GM12878 (cell line): ENCODE measurements at regions not wholly inside any gene's neighbourhood (a gene's known extent, or its start where the extent isn't known, plus 50 kb on each side); places are given as distances from the start of the nearest gene placed in this dataset.

Experiments
- ATAC-seq: fragments of 200-7000 bp; cut with Tn5 transposase; 3 replicates; pipeline ENCODE4 v1.9.1; 2020; ENCODE audit warnings: mild to moderate bottlenecking, moderate library complexity
- BruUV-seq: library from RNA; stranded (reverse); fragments of 400-500 nt; replicated peaks from 2 replicates; lab custom pipeline; 2021; lab: Mats Ljungman, UMichigan
- CTCF ChIA-PET: fragments of 300-600 bp; sonication (Branson Sonifier 250); formaldehyde crosslinking; extraction: SDS; loops from one replicate; lab custom pipeline; 2021; ENCODE audit warnings: inconsistent platforms; lab: Yijun Ruan, JAX
- POLR2A ChIA-PET: fragments of 350-600 bp; formaldehyde crosslinking; extraction: SDS; loops from one replicate; lab custom pipeline; 2021; ENCODE audit warnings: inconsistent platforms; lab: Charles Lee
- RAD21 ChIA-PET: fragments of 300-600 bp; sonication (Branson Sonifier 250); formaldehyde crosslinking; loops from one replicate; lab custom pipeline; 2023; ENCODE audit warnings: antibody characterized with exemption; ENCODE audit not compliant: unreplicated experiment; lab: Charles Lee
- SMC1A ChIA-PET: fragments of 300-600 bp; sonication (Branson Sonifier 250); formaldehyde crosslinking; loops from one replicate; lab custom pipeline; 2023; ENCODE audit not compliant: unreplicated experiment, uncharacterized antibody; lab: Charles Lee
- DNase-seq: peaks from one replicate; pipeline ENCODE4 v3.0.0-alpha.2; 2011; ENCODE audit warnings: low read depth, low spot score
- FAIRE-seq: peaks from 3 replicates; lab custom pipeline; 2011; peaks lifted over from hg19 to GRCh38; lab: Jason Lieb, UNC
- H2AFZ ChIP-seq: 2 replicates; pipeline ENCODE4 v1.6.0; 2011; ENCODE audit warnings: low read depth, low read length, control low read depth; ENCODE audit not compliant: control insufficient read depth
- H3K27ac ChIP-seq: 2 replicates; pipeline ENCODE4 v1.5.1; 2011; ENCODE audit warnings: control low read depth; ENCODE audit not compliant: control insufficient read depth, insufficient read depth
- H3K27me3 ChIP-seq, 2 experiments: replicated peaks in 1 of 2; 2 replicates each; pipeline versions ENCODE4 v1.6.0 to v1.6.1; 2011; ENCODE audit warnings: low read length in 1 of 2; ENCODE audit not compliant: control insufficient read depth in 2 of 2, insufficient read depth in 2 of 2
- H3K36me3 ChIP-seq, 2 experiments: 2 replicates each; pipeline ENCODE4 v1.5.1; 2011; ENCODE audit warnings: low read length in 1 of 2; ENCODE audit not compliant: control insufficient read depth in 2 of 2, insufficient read depth in 2 of 2
- H3K4me1 ChIP-seq: 2 replicates; pipeline ENCODE4 v1.6.1; 2011; ENCODE audit warnings: mild to moderate bottlenecking, low read length, moderate library complexity, mixed read lengths; ENCODE audit not compliant: control insufficient read depth, insufficient read depth
- H3K4me2 ChIP-seq: 2 replicates; pipeline ENCODE4 v1.6.0; 2011; ENCODE audit warnings: control low read depth; ENCODE audit not compliant: control insufficient read depth, insufficient read depth
- H3K4me3 ChIP-seq: fragments of 200-600 bp; sonication (generic); 2 replicates; pipeline ENCODE4 v1.5.1; 2016
- H3K79me2 ChIP-seq: 2 replicates; pipeline ENCODE4 v1.6.0; 2011; ENCODE audit warnings: low read length; ENCODE audit not compliant: control insufficient read depth, insufficient read depth
- H3K9ac ChIP-seq: 2 replicates; pipeline ENCODE4 v1.8.0; 2011; ENCODE audit warnings: low read length, control low read depth, mixed read lengths; ENCODE audit not compliant: control insufficient read depth, insufficient read depth
- H3K9me3 ChIP-seq: replicated peaks from 3 replicates; pipeline ENCODE4 v1.5.1; 2011; ENCODE audit warnings: mild to moderate bottlenecking, low read length; ENCODE audit not compliant: control insufficient read depth, insufficient read depth
- H4K20me1 ChIP-seq: 2 replicates; pipeline ENCODE4 v1.6.0; 2011; ENCODE audit not compliant: control insufficient read depth, insufficient read depth
- CEBPB ChIP-seq, 2 experiments: fragments of 150-350 bp in 1 of 2; IDR thresholded peaks; 2 replicates each; pipeline ENCODE4 v1.6.1; 2012 to 2014; ENCODE audit warnings: low read depth in 2 of 2, low read length in 2 of 2, borderline replicate concordance in 1 of 2, inconsistent platforms in 1 of 2
- CHD4 ChIP-seq: fragments of 200-600 bp; sonication (generic); IDR thresholded peaks from 2 replicates; pipeline ENCODE4 v1.6.1; 2016; ENCODE audit warnings: mild to moderate bottlenecking
- FOS ChIP-seq: IDR thresholded peaks from 3 replicates; pipeline ENCODE4 v1.6.1; 2011; ENCODE audit warnings: borderline replicate concordance; ENCODE audit not compliant: insufficient read length; ENCODE audit errors: extremely low read depth
- MEF2B ChIP-seq: fragments of 450-650 bp; IDR thresholded peaks from 2 replicates; pipeline ENCODE4 v1.6.1; 2018; ENCODE audit warnings: mild to moderate bottlenecking, moderate library complexity; ENCODE audit not compliant: partially characterized antibody, poor library complexity, severe bottlenecking
- MYC ChIP-seq: IDR thresholded peaks from 2 replicates; pipeline ENCODE4 v1.6.1; 2011; ENCODE audit warnings: mild to moderate bottlenecking, low read length, moderate library complexity, inconsistent platforms; ENCODE audit not compliant: insufficient read depth, insufficient replicate concordance, insufficient read length, severe bottlenecking
- NBN ChIP-seq: fragments of 450-650 bp; IDR thresholded peaks from 2 replicates; pipeline ENCODE4 v1.6.1; 2016
- RFX5 ChIP-seq: IDR thresholded peaks from 2 replicates; pipeline ENCODE4 v1.6.1; 2011; ENCODE audit warnings: low read depth, low read length, improper control_type of control experiment
- RUNX3 ChIP-seq: IDR thresholded peaks from 2 replicates; pipeline ENCODE4 v1.6.1; 2012; ENCODE audit warnings: low read length, inconsistent platforms
- SMAD1 ChIP-seq: fragments of 450-650 bp; IDR thresholded peaks from 2 replicates; pipeline ENCODE4 v1.6.1; 2018; ENCODE audit warnings: mild to moderate bottlenecking, low read depth; ENCODE audit not compliant: partially characterized antibody
- SP1 ChIP-seq: IDR thresholded peaks from one replicate; pipeline ENCODE4 v1.6.1; 2011; ENCODE audit warnings: low read depth, low read length
- WRNIP1 ChIP-seq: IDR thresholded peaks from 2 replicates; pipeline ENCODE4 v1.6.1; 2011; ENCODE audit warnings: low read depth, low read length, improper control_type of control experiment, borderline replicate concordance
- ZNF207 ChIP-seq: fragments of 450-650 bp; IDR thresholded peaks from 2 replicates; pipeline ENCODE4 v1.6.1; 2014; ENCODE audit warnings: antibody characterized with exemption, mild to moderate bottlenecking, borderline replicate concordance
- ZNF622 ChIP-seq: fragments of 450-650 bp; IDR thresholded peaks from 2 replicates; pipeline ENCODE4 v1.6.1; 2017; ENCODE audit warnings: mild to moderate bottlenecking, inconsistent platforms
- ZZZ3 ChIP-seq: IDR thresholded peaks from 2 replicates; pipeline ENCODE4 v1.6.1; 2011; ENCODE audit warnings: low read depth; ENCODE audit not compliant: control insufficient read depth, insufficient read length
- WGBS: methylation state at CpG from one replicate; pipeline ENCODE4 v1.1.6; 2016; ENCODE audit warnings: low lambda C conversion rate; ENCODE audit not compliant: insufficient replicate concordance, insufficient coverage; ENCODE audit errors: missing lambda C conversion rate; 5-methylcytosine and 5-hydroxymethylcytosine counted together
- in situ Hi-C: fragments of 300-500 bp; cut with MboI; formaldehyde crosslinking; loops from 9 replicates; pipeline ENCODE4 v1.14.3; 2018; ENCODE audit warnings: mixed read lengths
- intact Hi-C: fragments of 100-400 bp; cut with micrococcal nuclease; formaldehyde crosslinking; loops from one replicate; pipeline ENCODE4 v1.14.2; 2022; ENCODE audit not compliant: unreplicated experiment
- TF ChIP-seq, protein P1 (sequence below): fragments of 450-650 bp; IDR thresholded peaks from 2 replicates; pipeline ENCODE4 v1.6.1; 2018; ENCODE audit warnings: borderline replicate concordance, mild to moderate bottlenecking; ENCODE audit not compliant: partially characterized antibody
- TF ChIP-seq, protein P2 (sequence below): fragments of 450-650 bp; IDR thresholded peaks from 2 replicates; pipeline ENCODE4 v1.6.1; 2016; ENCODE audit warnings: mild to moderate bottlenecking
- TF ChIP-seq, protein P3 (sequence below): IDR thresholded peaks from 2 replicates; pipeline ENCODE4 v1.6.1; 2011; ENCODE audit warnings: borderline replicate concordance, low read depth, mild to moderate bottlenecking, moderate library complexity, mixed read lengths, low read length; ENCODE audit not compliant: insufficient read depth; ENCODE audit errors: extremely low read length

DNA sequence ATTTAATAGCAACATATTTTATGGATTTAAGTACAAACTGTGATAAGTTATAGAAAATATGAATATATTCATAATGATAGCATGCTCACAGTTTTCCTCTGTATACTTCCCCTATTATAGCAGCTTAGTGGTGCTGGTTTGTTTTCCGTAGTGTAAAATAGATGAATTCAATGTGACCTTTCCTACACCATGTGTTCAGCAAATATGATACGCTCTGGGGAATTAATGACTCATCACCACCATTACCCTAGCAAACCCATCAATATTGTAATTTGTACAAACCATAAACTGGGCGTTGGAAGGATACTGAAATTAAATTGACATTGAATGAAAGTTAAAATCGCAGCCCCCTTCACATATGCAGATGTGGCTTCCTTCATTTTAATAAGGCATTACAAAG is 58.7 kb upstream of the CDH19 start:
- ATAC-seq: no peak
- H3K4me2 ChIP-seq: no peak overlapping the region
- ChIA-PET SMC1A (no interaction called here), RAD21 (no interaction called here), POLR2A (no interaction called here), CTCF (no interaction called here)
- no peak for DNase-seq
- H3K27ac ChIP-seq: no peak overlapping the region
- no peaks in the 10 kb centered on the region for H4K20me1 ChIP-seq
- no TSS peak for BruUV-seq
- no peaks in the 10 kb centered on the region for H3K79me2 ChIP-seq
- no peaks in the 10 kb centered on the region for H3K9me3 ChIP-seq
- in situ Hi-C loops (no loop called here), intact Hi-C loops (no loop called here)
- no peaks in the 10 kb centered on the region for H3K27me3 ChIP-seq
- FAIRE-seq: no peak
- no peak overlapping the region for H3K4me3 ChIP-seq
- no peak overlapping the region for H2AFZ ChIP-seq
- TF ChIP-seq SP1 (no peak), FOS (no peak), CEBPB (IDR thresholded peaks at IDR 0.05; ENCODE audit: borderline replicate concordance in 1 of 2, low read depth in 2 of 2, low read length in 2 of 2) (no peak), MYC (no peak), WRNIP1 (no peak), NBN (no peak), RFX5 (no peak), MEF2B (no peak), CHD4 (no peak), SMAD1 (no peak), ZZZ3 (no peak), ZNF622 (no peak), RUNX3 (no peak), ZNF207 (no peak)
- TF ChIP-seq, protein P1, sequence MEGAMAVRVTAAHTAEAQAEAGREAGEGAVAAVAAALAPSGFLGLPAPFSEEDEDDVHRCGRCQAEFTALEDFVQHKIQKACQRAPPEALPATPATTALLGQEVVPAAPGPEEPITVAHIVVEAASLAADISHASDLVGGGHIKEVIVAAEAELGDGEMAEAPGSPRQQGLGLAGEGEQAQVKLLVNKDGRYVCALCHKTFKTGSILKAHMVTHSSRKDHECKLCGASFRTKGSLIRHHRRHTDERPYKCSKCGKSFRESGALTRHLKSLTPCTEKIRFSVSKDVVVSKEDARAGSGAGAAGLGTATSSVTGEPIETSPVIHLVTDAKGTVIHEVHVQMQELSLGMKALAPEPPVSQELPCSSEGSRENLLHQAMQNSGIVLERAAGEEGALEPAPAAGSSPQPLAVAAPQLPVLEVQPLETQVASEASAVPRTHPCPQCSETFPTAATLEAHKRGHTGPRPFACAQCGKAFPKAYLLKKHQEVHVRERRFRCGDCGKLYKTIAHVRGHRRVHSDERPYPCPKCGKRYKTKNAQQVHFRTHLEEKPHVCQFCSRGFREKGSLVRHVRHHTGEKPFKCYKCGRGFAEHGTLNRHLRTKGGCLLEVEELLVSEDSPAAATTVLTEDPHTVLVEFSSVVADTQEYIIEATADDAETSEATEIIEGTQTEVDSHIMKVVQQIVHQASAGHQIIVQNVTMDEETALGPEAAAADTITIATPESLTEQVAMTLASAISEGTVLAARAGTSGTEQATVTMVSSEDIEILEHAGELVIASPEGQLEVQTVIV: no peak
- TF ChIP-seq, protein P2, sequence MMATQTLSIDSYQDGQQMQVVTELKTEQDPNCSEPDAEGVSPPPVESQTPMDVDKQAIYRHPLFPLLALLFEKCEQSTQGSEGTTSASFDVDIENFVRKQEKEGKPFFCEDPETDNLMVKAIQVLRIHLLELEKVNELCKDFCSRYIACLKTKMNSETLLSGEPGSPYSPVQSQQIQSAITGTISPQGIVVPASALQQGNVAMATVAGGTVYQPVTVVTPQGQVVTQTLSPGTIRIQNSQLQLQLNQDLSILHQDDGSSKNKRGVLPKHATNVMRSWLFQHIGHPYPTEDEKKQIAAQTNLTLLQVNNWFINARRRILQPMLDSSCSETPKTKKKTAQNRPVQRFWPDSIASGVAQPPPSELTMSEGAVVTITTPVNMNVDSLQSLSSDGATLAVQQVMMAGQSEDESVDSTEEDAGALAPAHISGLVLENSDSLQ: no peak
- TF ChIP-seq, protein P3, sequence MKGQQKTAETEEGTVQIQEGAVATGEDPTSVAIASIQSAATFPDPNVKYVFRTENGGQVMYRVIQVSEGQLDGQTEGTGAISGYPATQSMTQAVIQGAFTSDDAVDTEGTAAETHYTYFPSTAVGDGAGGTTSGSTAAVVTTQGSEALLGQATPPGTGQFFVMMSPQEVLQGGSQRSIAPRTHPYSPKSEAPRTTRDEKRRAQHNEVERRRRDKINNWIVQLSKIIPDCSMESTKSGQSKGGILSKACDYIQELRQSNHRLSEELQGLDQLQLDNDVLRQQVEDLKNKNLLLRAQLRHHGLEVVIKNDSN: no peak
- H3K36me3 ChIP-seq: no peaks in the 10 kb centered on the region
- no peaks in the 10 kb centered on the region for H3K4me1 ChIP-seq
- H3K9ac ChIP-seq: no peak overlapping the region
- 25% methylated on average over 4 of the region's 4 CpGs for WGBS
